Panc1 (cell line): ENCODE measurements at regions not wholly inside any gene's neighbourhood (a gene's known extent, or its start where the extent isn't known, plus 50 kb on each side); places are given as distances from the start of the nearest gene placed in this dataset.

Experiments used
- ATAC-seq: fragments of 200-7000 bp; cut with Tn5 transposase; 2 replicates; pipeline ENCODE4 v1.9.1; 2020; ENCODE audit warnings: mild to moderate bottlenecking, moderate library complexity
- BruUV-seq: library from RNA; stranded (reverse); fragments of 400-500 nt; replicated peaks from 2 replicates; lab custom pipeline; 2021; lab: Mats Ljungman, UMichigan
- CTCF ChIA-PET: fragments of 300-600 bp; sonication (Branson Sonifier 250); formaldehyde crosslinking; loops from one replicate; lab custom pipeline; 2022; ENCODE audit warnings: antibody characterized with exemption; lab: Charles Lee
- POLR2A ChIA-PET: fragments of 300-600 bp; sonication (Branson Sonifier 250); formaldehyde crosslinking; loops from one replicate; lab custom pipeline; 2022; ENCODE audit warnings: antibody characterized with exemption; lab: Charles Lee
- DNase-seq: peaks from one replicate; pipeline ENCODE4 v3.0.0-alpha.2; 2010; ENCODE audit warnings: low read depth, low spot score
- H3K27ac ChIP-seq: 2 replicates; pipeline ENCODE4 v1.5.1; 2011; ENCODE audit warnings: mild to moderate bottlenecking, low read length, inconsistent platforms
- H3K27me3 ChIP-seq: fragments of 200-500 bp; sonication (Bioruptor generic); 2 replicates; pipeline ENCODE4 v1.6.0; 2014; ENCODE audit warnings: low read length, inconsistent platforms; ENCODE audit not compliant: control insufficient read depth, insufficient read depth
- H3K36me3 ChIP-seq: fragments of 200-500 bp; sonication (Bioruptor generic); 2 replicates; pipeline ENCODE4 v1.5.1; 2014; ENCODE audit warnings: inconsistent platforms, mild to moderate bottlenecking, low read length, moderate library complexity; ENCODE audit not compliant: control insufficient read depth, insufficient read depth
- H3K4me1 ChIP-seq: 2 replicates; pipeline ENCODE4 v1.5.1; 2011; ENCODE audit warnings: inconsistent platforms, mild to moderate bottlenecking, low read length, moderate library complexity; ENCODE audit not compliant: control insufficient read depth, insufficient read depth
- H3K4me3 ChIP-seq, 2 experiments: 2 replicates each; pipeline ENCODE4 v1.5.1; 2011 to 2012; ENCODE audit warnings: low read depth in 2 of 2, low read length in 2 of 2, mild to moderate bottlenecking in 2 of 2, inconsistent platforms in 1 of 2, moderate library complexity in 1 of 2
- H3K9me3 ChIP-seq: fragments of 200-500 bp; sonication (Bioruptor generic); 2 replicates; pipeline ENCODE4 v1.5.1; 2014; ENCODE audit warnings: low read depth, mild to moderate bottlenecking, inconsistent platforms, low read length, moderate library complexity; ENCODE audit not compliant: control insufficient read depth, insufficient read depth
- POLR2AphosphoS5 ChIP-seq: IDR thresholded peaks from 2 replicates; pipeline ENCODE4 v1.6.1; 2012; ENCODE audit warnings: mild to moderate bottlenecking, low read depth, low read length, moderate library complexity
- REST ChIP-seq, 2 experiments: IDR thresholded peaks; 2 replicates each; pipeline ENCODE4 v1.6.1; 2011 to 2012; ENCODE audit warnings: low read depth in 2 of 2, control low read depth in 1 of 2, low read length in 1 of 2, mild to moderate bottlenecking in 1 of 2, moderate library complexity in 1 of 2; ENCODE audit not compliant: insufficient read depth in 1 of 2
- SIN3A ChIP-seq: IDR thresholded peaks from 2 replicates; pipeline ENCODE4 v1.6.1; 2012; ENCODE audit warnings: low read depth, mild to moderate bottlenecking, low read length, moderate library complexity, borderline replicate concordance; ENCODE audit not compliant: insufficient read depth
- TCF7L2 ChIP-seq: IDR thresholded peaks from 2 replicates; pipeline ENCODE4 v1.6.1; 2011; ENCODE audit warnings: mild to moderate bottlenecking, low read depth, low read length, inconsistent platforms
- in situ Hi-C: cut with HindIII; loops from 2 replicates; pipeline ENCODE4 v1.10.0; 2016; ENCODE audit warnings: low sequenced_read_pairs, low pct_unique_long_range_greater_than_20kb
- intact Hi-C: fragments of 100-400 bp; cut with micrococcal nuclease; formaldehyde crosslinking; loops from one replicate; pipeline ENCODE4 v1.10.0; 2022; ENCODE audit not compliant: unreplicated experiment
- TF ChIP-seq, protein P1 (sequence below): fragments of 450-650 bp; IDR thresholded peaks from 2 replicates; pipeline ENCODE4 v1.5.1; 2017; ENCODE audit warnings: mild to moderate bottlenecking

GRCh38 chr20:47963022-47963421 is 177.7 kb upstream of the SULF2 start:
- TF ChIP-seq POLR2AphosphoS5: no peak
- TF ChIP-seq SIN3A: no peak
- TF ChIP-seq REST (IDR thresholded peaks at IDR 0.05; ENCODE audit: insufficient read depth in 1 of 2, low read depth in 2 of 2, low read length in 1 of 2): no peak
- no peak for TF ChIP-seq TCF7L2
- TF ChIP-seq, protein P1, sequence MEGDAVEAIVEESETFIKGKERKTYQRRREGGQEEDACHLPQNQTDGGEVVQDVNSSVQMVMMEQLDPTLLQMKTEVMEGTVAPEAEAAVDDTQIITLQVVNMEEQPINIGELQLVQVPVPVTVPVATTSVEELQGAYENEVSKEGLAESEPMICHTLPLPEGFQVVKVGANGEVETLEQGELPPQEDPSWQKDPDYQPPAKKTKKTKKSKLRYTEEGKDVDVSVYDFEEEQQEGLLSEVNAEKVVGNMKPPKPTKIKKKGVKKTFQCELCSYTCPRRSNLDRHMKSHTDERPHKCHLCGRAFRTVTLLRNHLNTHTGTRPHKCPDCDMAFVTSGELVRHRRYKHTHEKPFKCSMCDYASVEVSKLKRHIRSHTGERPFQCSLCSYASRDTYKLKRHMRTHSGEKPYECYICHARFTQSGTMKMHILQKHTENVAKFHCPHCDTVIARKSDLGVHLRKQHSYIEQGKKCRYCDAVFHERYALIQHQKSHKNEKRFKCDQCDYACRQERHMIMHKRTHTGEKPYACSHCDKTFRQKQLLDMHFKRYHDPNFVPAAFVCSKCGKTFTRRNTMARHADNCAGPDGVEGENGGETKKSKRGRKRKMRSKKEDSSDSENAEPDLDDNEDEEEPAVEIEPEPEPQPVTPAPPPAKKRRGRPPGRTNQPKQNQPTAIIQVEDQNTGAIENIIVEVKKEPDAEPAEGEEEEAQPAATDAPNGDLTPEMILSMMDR: no peak
- Histone ChIP-seq H3K4me3 (no peak overlapping the region), H3K27ac (no peak overlapping the region), H3K9me3 (no peaks in the 10 kb centered on the region), H3K27me3 (no peaks in the 10 kb centered on the region), H3K36me3 (no peaks in the 10 kb centered on the region), H3K4me1 (no peaks in the 10 kb centered on the region)
- no TSS peak for BruUV-seq
- CTCF ChIA-PET: no interaction called here
- DNase-seq (no peak), ATAC-seq (no peak)
- intact Hi-C loops (no loop called here), in situ Hi-C loops (no loop called here)
- POLR2A ChIA-PET: no interaction called here

GRCh38 chr20:47962286-47962963 is 177.1 kb upstream of the SULF2 start:
- no TSS peak for BruUV-seq
- ChIA-PET POLR2A (no interaction called here), CTCF (no interaction called here)
- no peaks in the 10 kb centered on the region for H3K27me3 ChIP-seq
- H3K9me3 ChIP-seq: no peaks in the 10 kb centered on the region
- intact Hi-C loops: no loop called here
- TF ChIP-seq SIN3A (no peak), POLR2AphosphoS5 (no peak), TCF7L2 (no peak), REST (IDR thresholded peaks at IDR 0.05; ENCODE audit: insufficient read depth in 1 of 2, low read depth in 2 of 2, low read length in 1 of 2) (no peak)
- TF ChIP-seq, protein P1: no peak
- no peak overlapping the region for H3K27ac ChIP-seq
- H3K4me1 ChIP-seq: no peaks in the 10 kb centered on the region
- ATAC-seq (no peak), DNase-seq (no peak)
- no peak overlapping the region for H3K4me3 ChIP-seq
- in situ Hi-C loops: no loop called here
- H3K36me3 ChIP-seq: no peaks in the 10 kb centered on the region
